H9 (cell line): ENCODE measurements at regions not wholly inside any gene's neighbourhood (a gene's known extent, or its start where the extent isn't known, plus 50 kb on each side); places are given as distances from the start of the nearest gene placed in this dataset.

Source experiments
- DNase-seq: peaks from one replicate; pipeline ENCODE4 v3.0.0-alpha.2; 2017
- H2AFZ ChIP-seq: one replicate; pipeline ENCODE4 v1.6.1; 2013; ENCODE audit warnings: mild to moderate bottlenecking, low read length, control low read depth, moderate library complexity
- H2AK5ac ChIP-seq: 2 replicates; pipeline ENCODE4 v1.6.1; 2013; ENCODE audit warnings: low read length, control low read depth, mixed read lengths; ENCODE audit not compliant: insufficient read length
- H2BK120ac ChIP-seq: one replicate; pipeline ENCODE4 v1.6.1; 2013; ENCODE audit warnings: low read depth, mild to moderate bottlenecking, low read length, control low read depth, inconsistent platforms; ENCODE audit not compliant: poor library complexity, severe bottlenecking
- H2BK12ac ChIP-seq: 2 replicates; pipeline ENCODE4 v1.6.1; 2013; ENCODE audit warnings: low read length, control low read depth, mixed read lengths, low read depth; ENCODE audit not compliant: insufficient read length
- H2BK15ac ChIP-seq: 2 replicates; pipeline ENCODE4 v1.6.1; 2013; ENCODE audit warnings: low read depth, low read length, control low read depth
- H2BK20ac ChIP-seq: one replicate; pipeline ENCODE4 v1.6.1; 2013; ENCODE audit warnings: low read depth, mild to moderate bottlenecking, low read length, control low read depth, inconsistent platforms; ENCODE audit not compliant: poor library complexity, severe bottlenecking
- H2BK5ac ChIP-seq: 2 replicates; pipeline ENCODE4 v1.6.1; 2013; ENCODE audit warnings: low read length, control low read depth, mixed read lengths; ENCODE audit not compliant: insufficient read length
- H3K14ac ChIP-seq: 2 replicates; pipeline ENCODE4 v1.6.1; 2013; ENCODE audit warnings: low read length, control low read depth; ENCODE audit not compliant: insufficient read depth
- H3K18ac ChIP-seq: 2 replicates; pipeline ENCODE4 v1.6.1; 2013; ENCODE audit warnings: low read depth, mild to moderate bottlenecking, mixed read lengths, low read length, control low read depth; ENCODE audit not compliant: insufficient read length
- H3K23ac ChIP-seq: 2 replicates; pipeline ENCODE4 v1.6.1; 2013; ENCODE audit warnings: low read length, control low read depth, mixed read lengths, low read depth; ENCODE audit not compliant: insufficient read length
- H3K23me2 ChIP-seq: 2 replicates; pipeline ENCODE4 v1.6.1; 2013; ENCODE audit warnings: low read depth, mild to moderate bottlenecking, mixed read lengths, low read length, control low read depth; ENCODE audit not compliant: insufficient read length, poor library complexity, severe bottlenecking
- H3K27ac ChIP-seq: 2 replicates; pipeline ENCODE4 v1.5.1; 2013; ENCODE audit warnings: low read length, control low read depth, mixed read lengths, low read depth; ENCODE audit not compliant: insufficient read length
- H3K27me3 ChIP-seq: 2 replicates; pipeline ENCODE4 v1.6.1; 2013; ENCODE audit warnings: low read length, control low read depth, inconsistent platforms; ENCODE audit not compliant: insufficient read depth
- H3K4ac ChIP-seq: 2 replicates; pipeline ENCODE4 v1.6.1; 2013; ENCODE audit warnings: low read depth, mild to moderate bottlenecking, control low read depth, inconsistent platforms, low read length, moderate library complexity
- H3K4me1 ChIP-seq: 2 replicates; pipeline ENCODE4 v1.6.1; 2013; ENCODE audit warnings: low read length, control low read depth, inconsistent platforms; ENCODE audit not compliant: insufficient read depth
- H3K4me2 ChIP-seq: 2 replicates; pipeline ENCODE4 v1.6.1; 2013; ENCODE audit warnings: low read length, control low read depth, mixed read lengths; ENCODE audit not compliant: insufficient read length, insufficient read depth
- H3K56ac ChIP-seq: 2 replicates; pipeline ENCODE4 v1.6.1; 2013; ENCODE audit warnings: low read depth, mild to moderate bottlenecking, mixed read lengths, low read length, control low read depth; ENCODE audit not compliant: insufficient read length
- H3K79me1 ChIP-seq: 2 replicates; pipeline ENCODE4 v1.6.1; 2013; ENCODE audit warnings: low read depth, mild to moderate bottlenecking, moderate library complexity, low read length, control low read depth, inconsistent platforms; ENCODE audit not compliant: insufficient read depth, poor library complexity, severe bottlenecking
- H3K79me2 ChIP-seq: 2 replicates; pipeline ENCODE4 v1.6.1; 2013; ENCODE audit warnings: low read length, control low read depth, inconsistent platforms; ENCODE audit not compliant: insufficient read depth
- H3K9ac ChIP-seq: 2 replicates; pipeline ENCODE4 v1.6.1; 2013; ENCODE audit warnings: low read length, control low read depth, mixed read lengths; ENCODE audit not compliant: insufficient read length; ENCODE audit errors: extremely low read depth
- H3K9me3 ChIP-seq: one replicate; pipeline ENCODE4 v1.6.1; 2013; ENCODE audit warnings: low read depth, low read length, inconsistent platforms; ENCODE audit not compliant: control insufficient read depth
- H3T11ph ChIP-seq: one replicate; pipeline ENCODE4 v1.6.1; 2013; ENCODE audit warnings: mild to moderate bottlenecking, low read length, control low read depth, inconsistent platforms
- H4K20me1 ChIP-seq: one replicate; pipeline ENCODE4 v1.6.1; 2013; ENCODE audit not compliant: control insufficient read depth, insufficient read length, insufficient read depth
- H4K5ac ChIP-seq: 2 replicates; pipeline ENCODE4 v1.6.1; 2013; ENCODE audit warnings: low read depth, mild to moderate bottlenecking, mixed read lengths, low read length, control low read depth; ENCODE audit not compliant: insufficient read length
- H4K8ac ChIP-seq: replicated peaks from 2 replicates; pipeline ENCODE4 v1.6.1; 2013; ENCODE audit warnings: low read length, control low read depth, mixed read lengths, low read depth; ENCODE audit not compliant: insufficient read length
- H4K91ac ChIP-seq: 2 replicates; pipeline ENCODE4 v1.6.1; 2013; ENCODE audit warnings: low read depth, mild to moderate bottlenecking, moderate library complexity, mixed read lengths, low read length, control low read depth; ENCODE audit not compliant: insufficient read length
- H3K27ac Mint-ChIP-seq, 3 experiments: 2 replicates in 2 of 3; 3 replicates in 1 of 3; pipeline ENCODE4 v1.8.0; 2020 to 2021; ENCODE audit warnings: mixed read lengths in 3 of 3, mild to moderate bottlenecking in 1 of 3, moderate library complexity in 1 of 3
- H3K27me3 Mint-ChIP-seq: 2 replicates; pipeline ENCODE4 v1.8.0; 2021; ENCODE audit warnings: low read depth, mild to moderate bottlenecking, moderate library complexity, mixed read lengths
- H3K36me3 Mint-ChIP-seq, 3 experiments: 2 replicates in 2 of 3; 3 replicates in 1 of 3; pipeline ENCODE4 v1.8.0; 2020 to 2021; ENCODE audit warnings: low read depth in 3 of 3, mixed read lengths in 3 of 3; ENCODE audit not compliant: insufficient read depth in 1 of 3
- H3K4me1 Mint-ChIP-seq, 2 experiments: 2 replicates each; pipeline ENCODE4 v1.8.0; 2020; ENCODE audit warnings: mixed read lengths in 2 of 2
- H3K4me3 Mint-ChIP-seq, 2 experiments: 2 replicates in 1 of 2; 3 replicates in 1 of 2; pipeline ENCODE4 v1.8.0; 2020 to 2021; ENCODE audit warnings: mild to moderate bottlenecking in 2 of 2, mixed read lengths in 2 of 2, moderate library complexity in 1 of 2
- H3K9me3 Mint-ChIP-seq, 2 experiments: 2 replicates in 1 of 2; 3 replicates in 1 of 2; pipeline ENCODE4 v1.8.0; 2020; ENCODE audit warnings: mild to moderate bottlenecking in 2 of 2, mixed read lengths in 2 of 2, moderate library complexity in 1 of 2
- WGBS: extraction: QIAGEN DNeasy Blood & Tissue Kit; methylation state at CpG from one replicate; pipeline ENCODE4 v1.1.7; 2013; ENCODE audit warnings: missing lambda C conversion rate, low lambda C conversion rate, mixed read lengths; ENCODE audit not compliant: insufficient read length; ENCODE audit errors: extremely low coverage; 5-methylcytosine and 5-hydroxymethylcytosine counted together
- TF ChIP-seq, protein P1 (sequence below): fragments of 200-600 bp; sonication (generic); conservative IDR thresholded peaks from 3 replicates; pipeline ENCODE4 v1.8.0; 2021; ENCODE audit warnings: antibody characterized with exemption, mild to moderate bottlenecking

DNA sequence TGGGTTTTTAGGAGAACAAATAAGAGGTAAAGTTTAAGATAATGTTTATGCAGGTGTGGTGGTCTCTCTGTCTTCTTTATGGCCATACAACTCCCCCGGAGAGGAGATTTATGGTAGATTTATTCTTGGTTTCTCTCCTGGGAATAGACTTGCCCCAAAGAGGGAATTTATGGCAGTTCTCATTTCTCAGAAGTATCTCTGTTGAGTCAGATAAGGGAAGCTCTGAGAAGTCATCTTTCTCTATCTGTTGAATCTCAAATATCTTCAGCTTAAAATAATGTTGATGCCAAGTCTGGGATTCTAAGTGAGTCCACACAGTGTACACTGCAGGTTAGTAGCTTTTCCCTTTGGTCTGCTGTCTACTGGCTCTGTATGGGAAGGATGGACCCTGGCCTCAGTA is 276.4 kb upstream of the PLET1 start:
- no peak overlapping the region for H4K8ac ChIP-seq
- Mint-ChIP-seq H3K9me3 (peaks cover 12 to 16% of the 10 kb centered on the region in 2 experiments), H3K4me3 (no peak overlapping the region), H3K4me1 (peaks cover 6 to 9% of the 10 kb centered on the region in 2 experiments; a peak in 3 of 4 replicates), H3K27ac (no peak overlapping the region; a peak in 1 of 7 replicates), H3K27me3 (peaks cover 17% of the 10 kb centered on the region), H3K36me3 (peaks cover 8 to 11% (median 8%) of the 10 kb centered on the region in 3 experiments; a peak in 6 of 7 replicates)
- no peak overlapping the region for H4K5ac ChIP-seq
- H3K4me2 ChIP-seq = no peak overlapping the region
- H3K23ac ChIP-seq = no peak overlapping the region
- H3T11ph ChIP-seq = no peak overlapping the region
- H3K23me2 ChIP-seq = no peaks in the 10 kb centered on the region
- H2BK15ac ChIP-seq = no peak overlapping the region
- H4K20me1 ChIP-seq = no peaks in the 10 kb centered on the region
- no peak for DNase-seq
- H3K14ac ChIP-seq = no peak overlapping the region
- no peaks in the 10 kb centered on the region for H3K79me2 ChIP-seq
- no peak overlapping the region for H3K56ac ChIP-seq
- H3K9ac ChIP-seq = no peak overlapping the region
- WGBS = no CpG with 5 or more reads among the region's 1 CpG
- H3K4me1 ChIP-seq = no peaks in the 10 kb centered on the region
- H3K27ac ChIP-seq = no peak overlapping the region
- no peaks in the 10 kb centered on the region for H3K9me3 ChIP-seq
- H2BK20ac ChIP-seq = no peak overlapping the region
- no peak overlapping the region for H4K91ac ChIP-seq
- no peaks in the 10 kb centered on the region for H3K79me1 ChIP-seq
- H3K4ac ChIP-seq = no peak overlapping the region
- no peak overlapping the region for H3K18ac ChIP-seq
- TF ChIP-seq, protein P1, sequence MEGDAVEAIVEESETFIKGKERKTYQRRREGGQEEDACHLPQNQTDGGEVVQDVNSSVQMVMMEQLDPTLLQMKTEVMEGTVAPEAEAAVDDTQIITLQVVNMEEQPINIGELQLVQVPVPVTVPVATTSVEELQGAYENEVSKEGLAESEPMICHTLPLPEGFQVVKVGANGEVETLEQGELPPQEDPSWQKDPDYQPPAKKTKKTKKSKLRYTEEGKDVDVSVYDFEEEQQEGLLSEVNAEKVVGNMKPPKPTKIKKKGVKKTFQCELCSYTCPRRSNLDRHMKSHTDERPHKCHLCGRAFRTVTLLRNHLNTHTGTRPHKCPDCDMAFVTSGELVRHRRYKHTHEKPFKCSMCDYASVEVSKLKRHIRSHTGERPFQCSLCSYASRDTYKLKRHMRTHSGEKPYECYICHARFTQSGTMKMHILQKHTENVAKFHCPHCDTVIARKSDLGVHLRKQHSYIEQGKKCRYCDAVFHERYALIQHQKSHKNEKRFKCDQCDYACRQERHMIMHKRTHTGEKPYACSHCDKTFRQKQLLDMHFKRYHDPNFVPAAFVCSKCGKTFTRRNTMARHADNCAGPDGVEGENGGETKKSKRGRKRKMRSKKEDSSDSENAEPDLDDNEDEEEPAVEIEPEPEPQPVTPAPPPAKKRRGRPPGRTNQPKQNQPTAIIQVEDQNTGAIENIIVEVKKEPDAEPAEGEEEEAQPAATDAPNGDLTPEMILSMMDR = no peak
- H2AFZ ChIP-seq = no peak overlapping the region
- H2BK120ac ChIP-seq = no peak overlapping the region
- H3K27me3 ChIP-seq = no peaks in the 10 kb centered on the region
- no peak overlapping the region for H2BK12ac ChIP-seq
- no peak overlapping the region for H2AK5ac ChIP-seq
- no peak overlapping the region for H2BK5ac ChIP-seq
